Left forelimb (tissue), 1 donor: ENCODE measurements at regions not wholly inside any gene's neighbourhood (a gene's known extent, or its start where the extent isn't known, plus 50 kb on each side); places are given as distances from the start of the nearest gene placed in this dataset.
"Not testable (repeated sequence)": the region's sequence is repeated elsewhere in the genome, so short reads cannot be mapped to it uniquely, and the experiment has no call there.

Source experiments
- DNase-seq: peaks from one replicate; pipeline ENCODE4 v3.0.0-alpha.2; 2018; ENCODE audit warnings: low spot score

- no peak for DNase-seq
These were observed 495.6 kb downstream of the SIPA1L2 start for GRCh38 chr1:232134365-232134764.

- DNase-seq, result no peak
These were observed 497.4 kb downstream of the SIPA1L2 start for GRCh38 chr1:232132572-232132971.

- no peak for DNase-seq
These were observed 498.1 kb downstream of the SIPA1L2 start for GRCh38 chr1:232131715-232132391.

- no peak for DNase-seq
These were observed 499.0 kb downstream of the SIPA1L2 start for GRCh38 chr1:232130815-232131480.

GRCh38 chr1:232127190-232127589 lies 500.6 kb downstream of the DISC1 start:
- no peak for DNase-seq

GRCh38 chr1:232123775-232124659 lies 497.4 kb downstream of the DISC1 start:
- no peak for DNase-seq

- DNase-seq, result not testable (repeated sequence)
These were observed 491.3 kb downstream of the DISC1 start for GRCh38 chr1:232117903-232118302.

- no peak for DNase-seq
These were observed 488.4 kb downstream of the DISC1 start for GRCh38 chr1:232114985-232115384.

GRCh38 chr1:232112076-232112475 lies 485.5 kb downstream of the DISC1 start:
- DNase-seq, result no peak

GRCh38 chr1:232111611-232112010 lies 485.0 kb downstream of the DISC1 start:
- no peak for DNase-seq

GRCh38 chr1:232110281-232111090 lies 483.9 kb downstream of the DISC1 start:
- no peak for DNase-seq

- DNase-seq, result no peak
These were observed 482.8 kb downstream of the DISC1 start for GRCh38 chr1:232109391-232109790.

GRCh38 chr1:232108598-232108997 lies 482.0 kb downstream of the DISC1 start:
- DNase-seq, result no peak

- DNase-seq, result no peak
These were observed 479.8 kb downstream of the DISC1 start for GRCh38 chr1:232106415-232106814.

- no peak for DNase-seq
These were observed 479.0 kb downstream of the DISC1 start for GRCh38 chr1:232105561-232105960.

- no peak for DNase-seq
These were observed 474.6 kb downstream of the DISC1 start for GRCh38 chr1:232101231-232101630.

- DNase-seq, result no peak
These were observed 470.2 kb downstream of the DISC1 start for GRCh38 chr1:232096751-232097150.
